OCI-LY3 (cell line): ENCODE measurements at regions not wholly inside any gene's neighbourhood (a gene's known extent, or its start where the extent isn't known, plus 50 kb on each side); places are given as distances from the start of the nearest gene placed in this dataset.

Experiments used
- EZH2phosphoT487 ChIP-seq: fragments of 200-600 bp; shearing (Covaris generic); IDR thresholded peaks from 2 replicates; pipeline ENCODE4 v1.6.1; 2018; ENCODE audit warnings: antibody characterized with exemption, mixed run types, low read depth
- TF ChIP-seq, protein P1 (sequence below): fragments of 200-600, 300-600 bp; sonication (generic); IDR thresholded peaks from 2 replicates; pipeline ENCODE4 v1.5.1; 2014; ENCODE audit warnings: antibody characterized with exemption, low read length, low read depth

GRCh38 chr4:30847958-30848357, 127.8 kb downstream of the PCDH7 start:
- TF ChIP-seq, protein P1, sequence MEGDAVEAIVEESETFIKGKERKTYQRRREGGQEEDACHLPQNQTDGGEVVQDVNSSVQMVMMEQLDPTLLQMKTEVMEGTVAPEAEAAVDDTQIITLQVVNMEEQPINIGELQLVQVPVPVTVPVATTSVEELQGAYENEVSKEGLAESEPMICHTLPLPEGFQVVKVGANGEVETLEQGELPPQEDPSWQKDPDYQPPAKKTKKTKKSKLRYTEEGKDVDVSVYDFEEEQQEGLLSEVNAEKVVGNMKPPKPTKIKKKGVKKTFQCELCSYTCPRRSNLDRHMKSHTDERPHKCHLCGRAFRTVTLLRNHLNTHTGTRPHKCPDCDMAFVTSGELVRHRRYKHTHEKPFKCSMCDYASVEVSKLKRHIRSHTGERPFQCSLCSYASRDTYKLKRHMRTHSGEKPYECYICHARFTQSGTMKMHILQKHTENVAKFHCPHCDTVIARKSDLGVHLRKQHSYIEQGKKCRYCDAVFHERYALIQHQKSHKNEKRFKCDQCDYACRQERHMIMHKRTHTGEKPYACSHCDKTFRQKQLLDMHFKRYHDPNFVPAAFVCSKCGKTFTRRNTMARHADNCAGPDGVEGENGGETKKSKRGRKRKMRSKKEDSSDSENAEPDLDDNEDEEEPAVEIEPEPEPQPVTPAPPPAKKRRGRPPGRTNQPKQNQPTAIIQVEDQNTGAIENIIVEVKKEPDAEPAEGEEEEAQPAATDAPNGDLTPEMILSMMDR, result no peak
- TF ChIP-seq EZH2phosphoT487, result no peak
